ENCODE measurements at regions not wholly inside any gene's neighbourhood (a gene's known extent, or its start where the extent isn't known, plus 50 kb on each side); places are given as distances from the start of the nearest gene placed in this dataset.
"Not testable (repeated sequence)": the region's sequence is repeated elsewhere in the genome, so short reads cannot be mapped to it uniquely, and the experiment has no call there.

DNA sequence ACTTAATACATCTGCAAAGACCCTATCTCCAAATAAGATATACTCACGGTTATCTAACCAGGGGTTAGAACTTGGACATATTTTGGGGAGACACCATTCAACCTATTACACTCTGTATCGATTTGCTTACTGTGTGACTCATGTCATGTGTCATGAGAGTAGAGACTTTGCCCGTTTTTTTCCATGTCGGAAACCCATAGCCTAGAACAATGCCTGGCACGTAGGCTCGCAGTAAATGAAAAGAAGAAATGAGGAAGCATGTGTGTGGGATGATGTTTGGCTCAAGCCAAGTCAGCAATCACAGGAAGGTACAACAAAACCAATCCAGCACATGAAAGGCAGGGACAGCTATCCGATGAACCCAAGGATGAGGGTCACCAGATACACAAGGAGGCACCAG, 94.6 kb upstream of the DNAH5 start:
- peak overlapping the region; percentile 97; the same call in 1 of the 2 replicates for H3K27ac ChIP-seq

DNA sequence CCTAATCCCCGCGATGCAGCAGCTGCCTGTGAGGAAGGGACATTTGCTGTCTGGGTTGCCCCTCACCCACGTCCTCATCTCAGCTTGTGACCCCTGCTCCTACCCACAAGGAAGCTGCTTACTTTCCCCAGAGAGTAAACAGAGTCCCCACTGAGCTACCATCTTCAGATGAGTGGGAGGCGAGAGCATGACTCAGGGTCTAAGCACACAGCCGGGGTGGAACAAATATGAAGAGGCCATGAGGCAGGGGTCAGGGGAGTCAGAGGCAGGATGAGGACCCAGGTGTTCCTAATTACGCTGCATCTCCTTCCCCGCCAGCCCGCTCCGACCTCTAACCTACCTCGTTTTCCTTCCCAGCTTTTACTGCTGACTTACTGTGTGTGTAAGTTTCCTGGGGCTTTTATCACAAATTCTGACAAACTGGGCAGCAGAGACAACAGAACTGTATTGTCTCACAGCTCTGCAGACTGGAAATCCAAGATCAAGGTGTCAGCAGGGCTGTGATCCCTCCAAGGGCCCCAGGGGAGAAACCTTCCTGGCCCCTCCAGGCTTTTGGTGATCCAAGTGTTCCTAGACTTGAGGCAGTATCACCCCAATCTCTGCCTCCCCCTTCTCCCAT, 94.0 kb upstream of the DNAH5 start:
- Histone ChIP-seq H3K36me3 (no peaks in the 10 kb centered on the region), H3K27ac (peak overlapping the region; percentile 97), H3K4me3 (no peak overlapping the region), H3K9me3 (replicated peaks) (no peaks in the 10 kb centered on the region), H3K4me1 (peaks cover 55% of the 10 kb centered on the region), H3K27me3 (no peaks in the 10 kb centered on the region)
- DNase-seq = peak in 1 of 2 experiments; percentile 21

More for the DNA sequence above, 94.6 kb upstream of the DNAH5 start:
- H3K36me3 ChIP-seq = no peaks in the 10 kb centered on the region
- no peaks in the 10 kb centered on the region for H3K27me3 ChIP-seq
- no peak overlapping the region for H3K4me3 ChIP-seq
- DNase-seq = no peak
- H3K4me1 ChIP-seq = peaks cover 53% of the 10 kb centered on the region
- no peaks in the 10 kb centered on the region for H3K9me3 ChIP-seq (replicated peaks)

GRCh38 chr5:14036947-14037346, 92.5 kb upstream of the DNAH5 start:
- Histone ChIP-seq H3K4me1 (peaks cover 55% of the 10 kb centered on the region), H3K36me3 (no peaks in the 10 kb centered on the region), H3K27ac (peak overlapping the region; percentile 97), H3K9me3 (replicated peaks) (no peaks in the 10 kb centered on the region), H3K4me3 (peak overlapping the region; percentile 34), H3K27me3 (no peaks in the 10 kb centered on the region)
- DNase-seq = no peak

GRCh38 chr5:14036514-14036913, 92.0 kb upstream of the DNAH5 start:
- Histone ChIP-seq H3K27me3 (no peaks in the 10 kb centered on the region), H3K4me3 (peak overlapping the region; percentile 34), H3K27ac (peak overlapping the region; percentile 97), H3K4me1 (peaks cover 55% of the 10 kb centered on the region), H3K36me3 (no peaks in the 10 kb centered on the region), H3K9me3 (replicated peaks) (no peaks in the 10 kb centered on the region)
- peak; percentile 71 to 76 for DNase-seq

DNA sequence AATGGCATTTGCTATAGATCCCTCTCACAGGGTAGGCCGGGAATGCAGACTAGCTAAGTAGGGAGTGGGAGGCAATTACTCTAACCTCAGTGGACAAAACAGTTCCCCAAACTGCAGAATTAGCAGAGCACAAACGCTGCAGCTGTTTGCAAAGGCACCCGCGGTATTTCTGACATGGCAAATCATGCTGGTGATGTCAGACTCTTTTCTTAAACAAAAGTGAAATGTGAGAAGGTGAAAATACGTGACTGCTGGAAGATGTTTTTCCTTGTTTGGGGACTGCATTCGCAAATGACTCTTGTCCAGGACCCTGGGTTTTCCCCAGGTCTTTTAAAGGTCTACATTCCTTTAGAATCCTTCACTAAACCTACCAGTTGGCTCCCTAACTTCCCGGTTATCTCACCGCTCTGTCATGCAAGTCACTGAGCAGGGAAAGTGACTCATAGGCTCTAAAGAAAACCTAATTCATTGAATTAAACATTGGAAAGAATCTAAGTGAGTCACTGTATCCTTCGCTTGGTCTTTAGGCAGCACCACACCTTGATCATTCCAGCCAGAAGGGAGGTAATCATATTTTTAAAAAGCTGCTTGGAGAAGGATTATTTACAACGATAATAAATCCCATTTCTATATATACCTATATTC, 91.5 kb upstream of the DNAH5 start:
- H3K27ac ChIP-seq = peak overlapping the region; percentile 97
- no peaks in the 10 kb centered on the region for H3K27me3 ChIP-seq
- peak overlapping the region; percentile 41 for H3K4me3 ChIP-seq
- H3K36me3 ChIP-seq = no peaks in the 10 kb centered on the region
- DNase-seq = peak; percentile 85 to 91
- peaks cover 55% of the 10 kb centered on the region for H3K4me1 ChIP-seq
- no peaks in the 10 kb centered on the region for H3K9me3 ChIP-seq (replicated peaks)

DNA sequence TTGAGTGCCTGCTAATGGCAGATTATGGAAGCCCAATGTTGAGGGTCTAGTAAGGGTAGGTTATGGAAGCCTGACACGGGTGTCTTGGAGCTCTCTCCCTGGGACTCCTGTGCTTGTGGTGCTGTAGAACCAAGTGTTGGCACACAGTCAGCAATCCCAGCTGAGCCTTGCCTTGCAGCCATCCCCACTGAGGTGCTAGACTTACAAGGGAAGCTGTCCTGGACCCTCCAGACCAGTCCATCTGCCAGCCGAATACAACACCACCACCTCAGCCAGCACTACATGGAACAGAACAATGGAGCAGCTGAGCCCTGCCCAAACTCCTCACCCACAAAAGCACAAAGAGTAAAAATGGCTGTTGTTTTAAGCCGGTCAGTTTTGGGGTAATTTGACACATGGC, 90.5 kb upstream of the DNAH5 start:
- DNase-seq = peak; percentile 51 to 58
- Histone ChIP-seq H3K9me3 (replicated peaks) (no peaks in the 10 kb centered on the region), H3K4me3 (peak overlapping the region; percentile 41), H3K27ac (peak overlapping the region; percentile 97), H3K36me3 (no peaks in the 10 kb centered on the region), H3K27me3 (no peaks in the 10 kb centered on the region), H3K4me1 (peaks cover 51% of the 10 kb centered on the region)

DNA sequence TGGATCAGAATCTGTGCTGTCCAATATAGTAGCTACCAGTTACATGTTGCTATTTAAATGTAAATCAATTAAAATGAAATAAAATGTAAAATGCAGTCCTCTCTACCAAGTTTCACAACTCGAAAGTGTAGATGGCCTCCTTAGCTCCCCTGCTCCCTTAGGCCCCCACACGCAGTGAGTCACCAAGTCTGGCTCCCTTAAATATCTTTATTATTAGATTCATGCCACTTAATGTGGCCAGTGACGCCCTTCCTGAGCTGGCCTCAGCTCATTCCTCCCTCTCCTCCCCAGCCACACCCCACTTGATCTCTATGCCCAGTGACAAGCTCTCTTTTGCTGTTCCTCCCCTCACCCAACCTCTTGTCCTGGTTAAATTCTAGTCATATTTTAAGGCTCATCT, 88.4 kb upstream of the DNAH5 start:
- Histone ChIP-seq H3K36me3 (no peaks in the 10 kb centered on the region), H3K4me3 (no peak overlapping the region), H3K9me3 (replicated peaks) (no peaks in the 10 kb centered on the region), H3K27me3 (no peaks in the 10 kb centered on the region), H3K4me1 (peaks cover 35% of the 10 kb centered on the region), H3K27ac (no peak overlapping the region)
- DNase-seq = no peak

GRCh38 chr5:14028938-14029584, 84.6 kb upstream of the DNAH5 start:
- no peak overlapping the region for H3K27ac ChIP-seq
- H3K27me3 ChIP-seq = no peaks in the 10 kb centered on the region
- H3K4me3 ChIP-seq = no peak overlapping the region
- H3K9me3 ChIP-seq (replicated peaks) = no peaks in the 10 kb centered on the region
- DNase-seq = no peak
- H3K4me1 ChIP-seq = peaks cover 6% of the 10 kb centered on the region
- H3K36me3 ChIP-seq = no peaks in the 10 kb centered on the region

DNA sequence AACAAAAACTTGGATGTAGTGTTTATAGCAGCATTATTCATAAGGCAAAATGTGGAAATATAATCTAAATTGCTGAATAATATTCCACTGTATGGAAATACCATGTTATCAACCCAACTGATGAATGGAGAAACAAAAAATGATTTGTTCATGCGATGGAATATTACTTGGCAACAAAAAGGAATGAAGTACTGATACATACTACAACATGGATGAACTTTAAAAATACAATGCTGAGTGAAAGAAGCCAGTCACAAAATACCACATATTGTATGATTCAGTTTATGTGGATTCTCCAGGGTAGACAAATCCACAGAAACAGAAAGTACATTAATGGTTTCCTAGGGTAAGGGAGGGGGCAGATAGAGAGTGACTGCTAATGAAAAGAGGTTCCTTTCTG, 83.7 kb upstream of the DNAH5 start:
- no peak overlapping the region for H3K27ac ChIP-seq
- DNase-seq = no peak
- H3K36me3 ChIP-seq = no peaks in the 10 kb centered on the region
- H3K4me1 ChIP-seq = peaks cover 4% of the 10 kb centered on the region; the same call in 1 of the 2 replicates
- no peaks in the 10 kb centered on the region for H3K9me3 ChIP-seq (replicated peaks)
- no peak overlapping the region for H3K4me3 ChIP-seq
- no peaks in the 10 kb centered on the region for H3K27me3 ChIP-seq

DNA sequence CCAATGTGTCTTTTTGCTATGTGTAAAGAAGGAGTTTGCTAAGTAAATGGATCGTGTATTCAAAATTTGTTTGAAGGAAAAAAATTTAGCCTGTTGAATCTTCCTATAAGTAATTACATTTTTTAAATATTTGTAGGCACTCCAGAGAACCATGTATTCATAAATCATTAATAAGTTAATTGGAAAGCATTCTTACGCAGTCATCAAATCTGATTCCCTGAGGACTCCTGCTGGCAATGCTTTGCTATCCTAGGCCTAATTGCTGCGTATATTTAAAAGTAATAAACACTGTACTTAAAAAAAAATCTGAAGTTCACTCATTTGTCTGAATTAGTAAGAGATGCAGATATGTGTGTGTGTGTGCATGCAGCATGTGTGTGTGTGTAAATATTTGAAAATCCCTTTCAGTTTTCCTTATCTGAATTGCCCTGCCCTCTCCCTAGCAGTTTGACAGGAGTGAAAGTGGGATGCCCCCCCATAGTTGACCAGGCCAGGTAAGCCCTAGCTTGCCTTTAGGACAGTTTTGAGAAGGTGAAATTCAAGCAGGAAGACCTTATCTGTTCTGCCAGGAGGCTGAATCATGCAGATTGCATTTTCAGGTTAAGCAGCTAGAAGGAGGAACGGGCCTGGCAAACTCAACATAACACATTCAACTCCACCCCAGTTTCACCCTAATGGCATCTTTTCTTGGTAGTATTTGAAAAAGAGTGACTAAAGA, 81.2 kb upstream of the DNAH5 start:
- no peak for DNase-seq

GRCh38 chr5:14022971-14023370, 78.5 kb upstream of the DNAH5 start:
- no peak for DNase-seq
- Histone ChIP-seq H3K9me3 (replicated peaks) (no peaks in the 10 kb centered on the region), H3K27ac (no peak overlapping the region), H3K4me3 (no peak overlapping the region), H3K4me1 (no peaks in the 10 kb centered on the region), H3K27me3 (no peaks in the 10 kb centered on the region), H3K36me3 (no peaks in the 10 kb centered on the region)

More for the DNA sequence above, 81.2 kb upstream of the DNAH5 start:
- no peak overlapping the region for H3K4me3 ChIP-seq
- H3K36me3 ChIP-seq = no peaks in the 10 kb centered on the region
- peaks cover 4% of the 10 kb centered on the region; the same call in 1 of the 2 replicates for H3K4me1 ChIP-seq
- H3K9me3 ChIP-seq (replicated peaks) = no peaks in the 10 kb centered on the region
- H3K27me3 ChIP-seq = no peaks in the 10 kb centered on the region
- no peak overlapping the region for H3K27ac ChIP-seq

- not testable (repeated sequence) for H3K36me3 ChIP-seq; DNase-seq; H3K27ac ChIP-seq; H3K4me1 ChIP-seq; H3K4me3 ChIP-seq; H3K9me3 ChIP-seq (replicated peaks); H3K27me3 ChIP-seq
Measured at GRCh38 chr5:14020944-14021343, 76.5 kb upstream of the DNAH5 start.

- H3K4me1 ChIP-seq = peaks cover 7% of the 10 kb centered on the region; the same call in 1 of the 2 replicates
- no peak overlapping the region for H3K27ac ChIP-seq
- DNase-seq = no peak
- H3K9me3 ChIP-seq (replicated peaks) = no peaks in the 10 kb centered on the region
- no peaks in the 10 kb centered on the region for H3K27me3 ChIP-seq
- no peak overlapping the region for H3K4me3 ChIP-seq
- no peaks in the 10 kb centered on the region for H3K36me3 ChIP-seq
Measured at GRCh38 chr5:14019768-14020290, 75.3 kb upstream of the DNAH5 start.

DNA sequence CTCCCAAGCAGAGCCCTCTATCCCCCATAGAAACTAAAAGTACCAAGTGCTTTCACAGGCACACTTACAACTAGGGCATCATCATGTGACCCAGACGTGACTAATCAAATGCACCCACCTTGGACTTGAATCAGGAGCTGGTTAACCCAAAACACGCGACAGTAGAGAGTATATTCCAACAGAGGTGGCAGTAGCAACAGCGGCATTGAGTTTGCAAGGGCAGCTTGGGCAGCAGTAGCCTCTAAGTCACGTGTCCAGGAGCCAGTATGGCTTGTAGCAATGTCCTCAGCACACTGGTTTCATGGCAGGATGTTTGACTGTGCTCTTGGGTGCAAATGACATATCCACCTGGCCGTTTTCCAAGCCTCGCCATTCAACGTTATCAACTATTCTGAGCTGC, 73.4 kb upstream of the DNAH5 start:
- Histone ChIP-seq H3K27me3 (no peaks in the 10 kb centered on the region), H3K4me3 (no peak overlapping the region), H3K9me3 (replicated peaks) (no peaks in the 10 kb centered on the region), H3K36me3 (no peaks in the 10 kb centered on the region), H3K4me1 (peaks cover 7% of the 10 kb centered on the region; the same call in 1 of the 2 replicates), H3K27ac (no peak overlapping the region)
- no peak for DNase-seq

DNA sequence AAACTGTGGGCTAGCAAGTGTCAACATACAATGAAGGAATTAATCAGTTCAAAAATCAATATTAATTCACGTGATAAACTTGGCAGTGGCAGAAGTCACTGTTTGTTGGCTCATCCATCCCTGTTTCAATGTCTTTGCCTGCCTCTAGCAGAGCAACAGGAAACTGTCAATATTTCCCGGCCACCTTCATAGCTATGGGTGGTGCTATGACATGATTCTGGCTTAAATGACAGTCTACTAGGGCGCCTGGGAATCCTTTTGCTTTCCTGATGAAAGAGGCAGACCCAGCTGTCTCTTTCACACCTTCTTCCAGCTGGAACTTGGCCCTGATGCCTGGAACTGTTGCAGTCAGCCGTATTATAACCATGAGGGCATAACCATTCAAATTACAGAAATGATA, 72.1 kb upstream of the DNAH5 start:
- no peaks in the 10 kb centered on the region for H3K9me3 ChIP-seq (replicated peaks)
- peak in 1 of 2 experiments; percentile 21 for DNase-seq
- H3K36me3 ChIP-seq = no peaks in the 10 kb centered on the region
- no peak overlapping the region for H3K27ac ChIP-seq
- peaks cover 7% of the 10 kb centered on the region; the same call in 1 of the 2 replicates for H3K4me1 ChIP-seq
- H3K27me3 ChIP-seq = no peaks in the 10 kb centered on the region
- H3K4me3 ChIP-seq = no peak overlapping the region

Data from SJCRH30 (cell line).